Ishikawa (cell line): ENCODE measurements at regions not wholly inside any gene's neighbourhood (a gene's known extent, or its start where the extent isn't known, plus 50 kb on each side); places are given as distances from the start of the nearest gene placed in this dataset.

Experiments
- CEBPB ChIP-seq: IDR thresholded peaks from 2 replicates; pipeline ENCODE4 v1.6.1; 2012
- CREB1 ChIP-seq: IDR thresholded peaks from 2 replicates; pipeline ENCODE4 v1.6.1; 2012; ENCODE audit warnings: low read depth
- EGR1 ChIP-seq: IDR thresholded peaks from 2 replicates; pipeline ENCODE4 v1.6.1; 2012
- EP300 ChIP-seq: IDR thresholded peaks from 2 replicates; pipeline ENCODE4 v1.6.1; 2012; ENCODE audit warnings: borderline replicate concordance
- FOXM1 ChIP-seq: IDR thresholded peaks from 2 replicates; pipeline ENCODE4 v1.6.1; 2012; ENCODE audit warnings: low read depth, borderline replicate concordance
- MAX ChIP-seq: IDR thresholded peaks from 2 replicates; pipeline ENCODE4 v1.6.1; 2012
- NFIC ChIP-seq: IDR thresholded peaks from 2 replicates; pipeline ENCODE4 v1.6.1; 2012
- RAD21 ChIP-seq: IDR thresholded peaks from 2 replicates; pipeline ENCODE4 v1.6.1; 2012; ENCODE audit warnings: low read depth
- REST ChIP-seq: IDR thresholded peaks from 2 replicates; pipeline ENCODE4 v1.6.1; 2012; ENCODE audit warnings: low read depth, mild to moderate bottlenecking
- TAF1 ChIP-seq: IDR thresholded peaks from 2 replicates; pipeline ENCODE4 v1.6.1; 2012; ENCODE audit warnings: low read depth, mild to moderate bottlenecking
- TCF12 ChIP-seq: IDR thresholded peaks from 2 replicates; pipeline ENCODE4 v1.6.1; 2012; ENCODE audit warnings: low read depth
- TEAD4 ChIP-seq: IDR thresholded peaks from 2 replicates; pipeline ENCODE4 v1.6.1; 2012
- USF1 ChIP-seq: IDR thresholded peaks from 2 replicates; pipeline ENCODE4 v1.6.1; 2012
- YY1 ChIP-seq: IDR thresholded peaks from 2 replicates; pipeline ENCODE4 v1.6.1; 2012; ENCODE audit warnings: low read depth
- ZBTB7A ChIP-seq: IDR thresholded peaks from 2 replicates; pipeline ENCODE4 v1.6.1; 2012; ENCODE audit warnings: low read depth

GRCh38 chr5:159456722-159457465 is 126.6 kb upstream of the IL12B start:
- TF ChIP-seq TAF1 (no peak), ZBTB7A (no peak)

GRCh38 chr5:159458217-159458711 is 128.0 kb upstream of the IL12B start:
- TF ChIP-seq TCF12 (no peak), TEAD4 (no peak), REST (no peak), ZBTB7A (no peak), FOXM1 (no peak), MAX (no peak), CREB1 (no peak), USF1 (no peak), YY1 (no peak), EGR1 (no peak), CEBPB (no peak), EP300 (no peak), RAD21 (no peak), NFIC (no peak), TAF1 (no peak)

GRCh38 chr5:159459132-159459627 is 128.9 kb upstream of the IL12B start:
- TF ChIP-seq CEBPB (no peak), YY1 (no peak), REST (no peak), EGR1 (no peak), FOXM1 (no peak), TAF1 (no peak), RAD21 (no peak), USF1 (no peak), TCF12 (no peak), MAX (no peak), CREB1 (no peak)

- no peak for TF ChIP-seq CREB1
- no peak for TF ChIP-seq ZBTB7A
- no peak for TF ChIP-seq TCF12
- no peak for TF ChIP-seq NFIC
- no peak for TF ChIP-seq EGR1
- TF ChIP-seq CEBPB = no peak
- TF ChIP-seq FOXM1 = no peak
- TF ChIP-seq EP300 = no peak
- no peak for TF ChIP-seq YY1
- TF ChIP-seq TEAD4 = no peak
- no peak for TF ChIP-seq RAD21
- no peak for TF ChIP-seq REST
- TF ChIP-seq TAF1 = no peak
- no peak for TF ChIP-seq USF1
- TF ChIP-seq MAX = no peak
These were observed 129.8 kb upstream of the IL12B start for GRCh38 chr5:159459951-159460538.
